ENCODE measurements at regions not wholly inside any gene's neighbourhood (a gene's known extent, or its start where the extent isn't known, plus 50 kb on each side); places are given as distances from the start of the nearest gene placed in this dataset.
"Not testable (repeated sequence)": the region's sequence is repeated elsewhere in the genome, so short reads cannot be mapped to it uniquely, and the experiment has no call there.

DNA sequence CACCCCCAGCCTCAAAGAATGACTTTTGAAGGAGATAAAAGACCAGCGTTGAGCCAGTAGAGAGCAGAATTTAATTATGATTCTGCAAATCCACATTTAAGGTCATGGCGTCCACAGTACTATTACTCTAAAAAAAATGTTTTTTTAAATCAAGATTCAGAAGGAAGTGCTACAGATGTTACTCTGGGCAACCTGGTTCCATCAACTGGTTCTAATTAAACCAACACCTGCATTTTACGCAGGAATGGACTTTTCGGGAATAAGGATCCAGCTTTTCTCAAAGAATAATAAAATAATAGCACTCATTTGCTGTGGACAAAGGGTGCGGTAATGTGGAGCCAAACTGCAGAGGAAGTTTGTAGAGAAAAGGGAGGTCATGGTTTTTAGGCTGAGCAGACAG, 62.9 kb upstream of the IPO5 start:
- H3K27ac ChIP-seq (ENCODE audit: low read length) = no peak overlapping the region
- H3K9me3 ChIP-seq = no peaks in the 10 kb centered on the region
- Mint-ChIP-seq H3K4me3 (no peak overlapping the region), H3K27me3 (peaks cover 8 to 21% of the 10 kb centered on the region in 2 donors), H3K4me1 (no peaks in the 10 kb centered on the region), H3K36me3 (no peaks in the 10 kb centered on the region), H3K9me3 (peaks cover 0 to 8% (median 5%) of the 10 kb centered on the region in 3 donors), H3K27ac (no peak overlapping the region)
- CTCF ChIA-PET = no interaction called here
- peaks cover 0 to 9% of the 10 kb centered on the region in 2 experiments for H3K27me3 ChIP-seq (replicated peaks in 1 of 2; ENCODE audit: control insufficient read depth in 2 of 2, extremely low read depth in 1 of 2, insufficient read depth in 2 of 2, low read length in 1 of 2)
- H3K4me1 ChIP-seq (ENCODE audit: control insufficient read depth in 1 of 2, extremely low read depth in 1 of 2, insufficient read depth in 2 of 2, low read length in 2 of 2) = no peaks in the 10 kb centered on the region
- DNase-seq (no peak), ATAC-seq (replicated peaks in 1 of 4) (no peak)
- no peaks in the 10 kb centered on the region for H3K36me3 ChIP-seq (ENCODE audit: control insufficient read depth in 2 of 2, extremely low read depth in 1 of 2, insufficient read depth in 1 of 2, low read length in 1 of 2)
- POLR2A ChIA-PET = no interaction called here
- WGBS (ENCODE audit: insufficient coverage) = no CpG with 5 or more reads among the region's 5 CpGs
- H3K4me3 ChIP-seq (ENCODE audit: control insufficient read depth in 1 of 2, extremely low read depth in 1 of 2, low read length in 1 of 2) = no peak overlapping the region

DNA sequence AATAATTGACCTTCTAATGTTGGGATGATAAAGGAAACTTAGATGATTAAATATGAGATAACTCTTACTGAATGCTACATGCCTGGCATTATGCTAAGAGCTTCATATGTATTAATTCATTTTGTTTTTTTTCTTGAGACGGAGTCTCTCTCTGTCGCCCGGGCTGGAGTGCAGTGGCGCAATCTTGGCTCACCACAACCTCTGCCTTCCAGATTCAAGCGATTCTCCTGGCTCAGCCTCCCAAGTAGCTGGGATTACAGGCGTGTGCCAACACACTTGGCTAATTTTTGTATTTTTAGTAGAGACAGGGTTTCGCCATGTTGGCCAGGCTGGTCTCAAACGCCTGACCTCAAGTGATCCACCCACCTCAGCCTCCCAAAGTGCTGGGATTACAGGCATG, 61.5 kb upstream of the IPO5 start:
- H3K4me1 Mint-ChIP-seq; H3K9me3 Mint-ChIP-seq; ATAC-seq (replicated peaks in 1 of 4); H3K27ac Mint-ChIP-seq; H3K4me3 Mint-ChIP-seq; H3K36me3 ChIP-seq (ENCODE audit: control insufficient read depth in 2 of 2, extremely low read depth in 1 of 2, insufficient read depth in 1 of 2, low read length in 1 of 2); DNase-seq; H3K4me1 ChIP-seq (ENCODE audit: control insufficient read depth in 1 of 2, extremely low read depth in 1 of 2, insufficient read depth in 2 of 2, low read length in 2 of 2); H3K4me3 ChIP-seq (ENCODE audit: control insufficient read depth in 1 of 2, extremely low read depth in 1 of 2, low read length in 1 of 2); CTCF ChIA-PET; H3K36me3 Mint-ChIP-seq; POLR2A ChIA-PET; H3K27me3 ChIP-seq (replicated peaks in 1 of 2; ENCODE audit: control insufficient read depth in 2 of 2, extremely low read depth in 1 of 2, insufficient read depth in 2 of 2, low read length in 1 of 2); H3K27ac ChIP-seq (ENCODE audit: low read length); H3K9me3 ChIP-seq: not testable (repeated sequence)
- H3K27me3 Mint-ChIP-seq = peaks cover 6 to 13% of the 10 kb centered on the region in 2 donors
- WGBS (ENCODE audit: insufficient coverage) = 75% methylated on average over 3 of the region's 8 CpGs

DNA sequence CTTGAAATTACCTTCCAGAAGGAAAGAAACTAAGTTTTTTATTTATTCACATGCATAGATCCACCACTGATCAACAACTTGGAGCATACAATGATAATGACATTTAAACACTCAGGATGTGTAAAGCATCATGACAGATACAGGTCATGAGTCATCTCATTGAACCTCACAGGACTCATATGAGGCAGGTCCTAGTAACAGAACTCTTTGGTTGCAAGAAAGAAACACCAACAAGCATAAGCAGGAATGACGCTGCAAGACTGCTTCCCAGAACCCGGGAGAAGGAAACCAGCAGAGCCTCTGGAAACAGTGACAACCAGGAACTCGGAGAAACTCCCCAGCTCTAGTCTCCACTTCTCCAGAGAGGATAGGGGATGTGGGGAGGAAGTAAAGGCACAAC, 60.8 kb upstream of the IPO5 start:
- ChIA-PET CTCF (no interaction called here), POLR2A (no interaction called here)
- H3K27ac Mint-ChIP-seq = no peak overlapping the region
- no peaks in the 10 kb centered on the region for H3K9me3 ChIP-seq
- no peaks in the 10 kb centered on the region for H3K4me1 Mint-ChIP-seq
- H3K27ac ChIP-seq (ENCODE audit: low read length) = no peak overlapping the region
- peaks cover 9 to 15% of the 10 kb centered on the region in 2 donors for H3K27me3 Mint-ChIP-seq
- H3K9me3 Mint-ChIP-seq = peaks cover 0 to 8% (median 8%) of the 10 kb centered on the region in 3 donors
- no peaks in the 10 kb centered on the region for H3K36me3 Mint-ChIP-seq
- H3K36me3 ChIP-seq (ENCODE audit: control insufficient read depth in 2 of 2, extremely low read depth in 1 of 2, insufficient read depth in 1 of 2, low read length in 1 of 2) = no peaks in the 10 kb centered on the region
- no peak overlapping the region for H3K4me3 Mint-ChIP-seq
- H3K4me3 ChIP-seq (ENCODE audit: control insufficient read depth in 1 of 2, extremely low read depth in 1 of 2, low read length in 1 of 2) = no peak overlapping the region
- DNase-seq (no peak), ATAC-seq (replicated peaks in 1 of 4) (no peak)
- no peaks in the 10 kb centered on the region for H3K4me1 ChIP-seq (ENCODE audit: control insufficient read depth in 1 of 2, extremely low read depth in 1 of 2, insufficient read depth in 2 of 2, low read length in 2 of 2)
- peaks cover 0 to 7% of the 10 kb centered on the region in 2 experiments for H3K27me3 ChIP-seq (replicated peaks in 1 of 2; ENCODE audit: control insufficient read depth in 2 of 2, extremely low read depth in 1 of 2, insufficient read depth in 2 of 2, low read length in 1 of 2)
- WGBS (ENCODE audit: insufficient coverage) = no CpG with 5 or more reads among the region's 3 CpGs

- no CpG with 5 or more reads among the region's 1 CpG for WGBS (ENCODE audit: insufficient coverage)
- ChIA-PET CTCF (no interaction called here), POLR2A (no interaction called here)
- Histone ChIP-seq H3K9me3 (no peaks in the 10 kb centered on the region), H3K36me3 (ENCODE audit: control insufficient read depth in 2 of 2, extremely low read depth in 1 of 2, insufficient read depth in 1 of 2, low read length in 1 of 2) (no peaks in the 10 kb centered on the region), H3K27me3 (replicated peaks in 1 of 2; ENCODE audit: control insufficient read depth in 2 of 2, extremely low read depth in 1 of 2, insufficient read depth in 2 of 2, low read length in 1 of 2) (peaks cover 0 to 7% of the 10 kb centered on the region in 2 experiments), H3K27ac (ENCODE audit: low read length) (no peak overlapping the region), H3K4me3 (ENCODE audit: control insufficient read depth in 1 of 2, extremely low read depth in 1 of 2, low read length in 1 of 2) (no peak overlapping the region), H3K4me1 (ENCODE audit: control insufficient read depth in 1 of 2, extremely low read depth in 1 of 2, insufficient read depth in 2 of 2, low read length in 2 of 2) (no peaks in the 10 kb centered on the region)
- Mint-ChIP-seq H3K9me3 (peaks cover 0 to 8% (median 8%) of the 10 kb centered on the region in 3 donors), H3K27ac (no peak overlapping the region), H3K4me3 (no peak overlapping the region), H3K27me3 (peaks cover 10 to 23% of the 10 kb centered on the region in 2 donors), H3K36me3 (no peaks in the 10 kb centered on the region), H3K4me1 (no peaks in the 10 kb centered on the region)
- ATAC-seq (replicated peaks in 1 of 4) (no peak), DNase-seq (no peak)
Measured at GRCh38 chr13:97895383-97895782, 58.1 kb upstream of the IPO5 start.

DNA sequence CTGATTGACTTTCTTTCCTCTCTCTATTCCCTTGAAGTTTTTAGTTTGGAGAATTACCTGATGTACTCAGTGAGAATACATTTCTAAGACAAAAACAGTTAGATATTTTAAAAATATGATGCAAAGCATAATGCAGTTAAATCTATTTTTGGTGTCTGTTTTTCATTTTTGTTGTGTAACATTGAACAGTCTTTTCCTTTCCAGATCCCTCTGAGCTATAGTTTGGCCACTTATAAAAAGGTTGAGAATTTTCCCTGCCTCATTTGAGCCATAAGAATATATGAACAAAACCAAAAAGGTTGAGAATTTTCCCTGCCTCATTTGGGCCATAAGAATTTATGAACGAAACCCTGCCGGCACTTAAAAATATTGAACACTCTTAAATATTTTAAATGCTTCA, 57.0 kb upstream of the IPO5 start:
- Mint-ChIP-seq H3K9me3 (peaks cover 0 to 8% (median 8%) of the 10 kb centered on the region in 3 donors), H3K36me3 (no peaks in the 10 kb centered on the region), H3K4me1 (no peaks in the 10 kb centered on the region), H3K27ac (no peak overlapping the region), H3K27me3 (peaks cover 10 to 23% of the 10 kb centered on the region in 2 donors), H3K4me3 (no peak overlapping the region)
- Histone ChIP-seq H3K9me3 (no peaks in the 10 kb centered on the region), H3K27me3 (replicated peaks in 1 of 2; ENCODE audit: control insufficient read depth in 2 of 2, extremely low read depth in 1 of 2, insufficient read depth in 2 of 2, low read length in 1 of 2) (peaks cover 0 to 7% of the 10 kb centered on the region in 2 experiments), H3K36me3 (ENCODE audit: control insufficient read depth in 2 of 2, extremely low read depth in 1 of 2, insufficient read depth in 1 of 2, low read length in 1 of 2) (no peaks in the 10 kb centered on the region), H3K4me1 (ENCODE audit: control insufficient read depth in 1 of 2, extremely low read depth in 1 of 2, insufficient read depth in 2 of 2, low read length in 2 of 2) (no peaks in the 10 kb centered on the region), H3K27ac (ENCODE audit: low read length) (no peak overlapping the region), H3K4me3 (ENCODE audit: control insufficient read depth in 1 of 2, extremely low read depth in 1 of 2, low read length in 1 of 2) (no peak overlapping the region)
- ChIA-PET CTCF (no interaction called here), POLR2A (no interaction called here)
- WGBS (ENCODE audit: insufficient coverage) = no CpG with 5 or more reads among the region's 2 CpGs
- ATAC-seq (replicated peaks in 1 of 4) (no peak), DNase-seq (no peak)

GRCh38 chr13:97901716-97902115, 51.8 kb upstream of the IPO5 start:
- no peaks in the 10 kb centered on the region for H3K27me3 ChIP-seq (replicated peaks in 1 of 2; ENCODE audit: control insufficient read depth in 2 of 2, extremely low read depth in 1 of 2, insufficient read depth in 2 of 2, low read length in 1 of 2)
- H3K9me3 Mint-ChIP-seq = peaks cover 0 to 4% (median 0%) of the 10 kb centered on the region in 3 donors
- POLR2A ChIA-PET = no interaction called here
- no peaks in the 10 kb centered on the region for H3K9me3 ChIP-seq
- H3K4me3 ChIP-seq (ENCODE audit: control insufficient read depth in 1 of 2, extremely low read depth in 1 of 2, low read length in 1 of 2) = no peak overlapping the region
- ATAC-seq (replicated peaks in 1 of 4) (no peak), DNase-seq (no peak)
- CTCF ChIA-PET = no interaction called here
- H3K36me3 ChIP-seq (ENCODE audit: control insufficient read depth in 2 of 2, extremely low read depth in 1 of 2, insufficient read depth in 1 of 2, low read length in 1 of 2) = no peaks in the 10 kb centered on the region
- no peaks in the 10 kb centered on the region for H3K36me3 Mint-ChIP-seq
- no peaks in the 10 kb centered on the region for H3K4me1 Mint-ChIP-seq
- WGBS (ENCODE audit: insufficient coverage) = 73% methylated on average over 1 of the region's 1 CpG
- H3K27ac ChIP-seq (ENCODE audit: low read length) = no peak overlapping the region
- H3K27ac Mint-ChIP-seq = no peak overlapping the region
- peaks cover 16 to 31% of the 10 kb centered on the region in 2 donors for H3K27me3 Mint-ChIP-seq
- H3K4me1 ChIP-seq (ENCODE audit: control insufficient read depth in 1 of 2, extremely low read depth in 1 of 2, insufficient read depth in 2 of 2, low read length in 2 of 2) = no peaks in the 10 kb centered on the region
- no peak overlapping the region for H3K4me3 Mint-ChIP-seq
